HCT116 (cell line): ENCODE measurements at regions not wholly inside any gene's neighbourhood (a gene's known extent, or its start where the extent isn't known, plus 50 kb on each side); places are given as distances from the start of the nearest gene placed in this dataset.

ENCODE experiments used
- CTCF ChIP-seq, 3 experiments: fragments of 200-600 bp in 1 of 3; sonication (generic) in 1 of 3; IDR thresholded peaks in 2 of 3; conservative IDR thresholded peaks in 1 of 3; 2 replicates each; pipeline ENCODE4 v1.5.1; 2012 to 2017; ENCODE audit warnings: low read depth in 2 of 3, low read length in 2 of 3, antibody characterized with exemption in 1 of 3, borderline replicate concordance in 1 of 3, control low read depth in 1 of 3, mild to moderate bottlenecking in 1 of 3, mixed read lengths in 1 of 3, mixed run types in 1 of 3, moderate library complexity in 1 of 3; ENCODE audit not compliant: insufficient read depth in 1 of 3
- EZH2 ChIP-seq: fragments of 200-600 bp; sonication (generic); IDR thresholded peaks from 2 replicates; pipeline ENCODE4 v1.6.1; 2017; ENCODE audit warnings: antibody characterized with exemption, mixed run types
- POLR2A ChIP-seq: IDR thresholded peaks from 2 replicates; pipeline ENCODE4 v1.7.0; 2011; ENCODE audit warnings: borderline replicate concordance; ENCODE audit not compliant: insufficient read depth, insufficient read length; ENCODE audit errors: extremely low read depth
- YY1 ChIP-seq: IDR thresholded peaks from 2 replicates; pipeline ENCODE4 v1.6.1; 2011; ENCODE audit warnings: low read length, low read depth, moderate library complexity, mild to moderate bottlenecking; ENCODE audit not compliant: insufficient replicate concordance; ENCODE audit errors: extremely low read depth
- ZNF274 ChIP-seq: fragments of 200-500 bp; sonication (Bioruptor generic); IDR thresholded peaks from 2 replicates; pipeline ENCODE4 v1.6.1; 2014; ENCODE audit warnings: mild to moderate bottlenecking, low read depth, low read length, inconsistent platforms
- TF ChIP-seq, protein P1 (sequence below): IDR thresholded peaks from 2 replicates; pipeline ENCODE4 v1.6.1; 2012

DNA sequence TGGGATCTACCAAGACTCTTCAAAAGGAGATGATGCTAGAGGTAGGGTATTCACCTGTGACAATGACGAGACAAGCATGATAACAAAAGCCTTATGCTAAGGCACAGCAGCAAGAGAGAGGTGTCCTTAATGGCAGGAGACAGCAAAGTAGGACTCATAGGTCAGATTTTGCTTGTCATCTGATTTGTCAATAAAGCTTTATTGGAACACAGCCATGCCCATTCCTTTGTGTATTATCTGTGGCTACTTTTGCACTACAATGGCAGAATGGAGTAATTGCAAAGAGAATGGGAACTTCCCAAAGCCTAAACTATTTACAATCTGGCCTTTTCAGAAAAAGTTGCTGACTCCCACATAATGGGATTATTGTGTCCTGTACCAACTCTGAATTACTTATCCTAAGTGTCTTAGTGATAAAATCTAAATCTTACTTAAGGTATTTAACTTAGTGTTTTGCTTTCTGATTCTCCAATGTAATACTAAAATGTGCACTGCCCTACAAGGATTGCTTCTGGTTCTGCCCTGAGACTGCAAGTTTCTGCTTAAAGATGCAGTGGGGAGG lies 221.6 kb downstream of the CDC5L start:
- TF ChIP-seq, protein P1, sequence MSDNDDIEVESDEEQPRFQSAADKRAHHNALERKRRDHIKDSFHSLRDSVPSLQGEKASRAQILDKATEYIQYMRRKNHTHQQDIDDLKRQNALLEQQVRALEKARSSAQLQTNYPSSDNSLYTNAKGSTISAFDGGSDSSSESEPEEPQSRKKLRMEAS = no peak
- TF ChIP-seq EZH2 (no peak), CTCF (IDR thresholded peaks at IDR 0.05 in 2 of 3, conservative IDR thresholded peaks at IDR 0.05 in 1 of 3; ENCODE audit: borderline replicate concordance in 1 of 3, insufficient read depth in 1 of 3, low read depth in 2 of 3, low read length in 2 of 3) (no peak), POLR2A (no peak), YY1 (no peak), ZNF274 (no peak)
